Esophagus squamous epithelium (tissue), 5 donors: ENCODE measurements at regions not wholly inside any gene's neighbourhood (a gene's known extent, or its start where the extent isn't known, plus 50 kb on each side); places are given as distances from the start of the nearest gene placed in this dataset.
"Not testable (repeated sequence)": the region's sequence is repeated elsewhere in the genome, so short reads cannot be mapped to it uniquely, and the experiment has no call there.

Experiments used
- DNase-seq: peaks from one replicate; lab custom pipeline; 2025; lab: John Stamatoyannopoulos, UW
- H3K27ac ChIP-seq, 4 donors: fragments of 200-600 bp; sonication (generic); one replicate each; pipeline ENCODE4 v1.5.1; 2016 to 2019; ENCODE audit warnings: mild to moderate bottlenecking in 1 of 4
- H3K27me3 ChIP-seq, 4 donors: fragments of 200-600 bp; sonication (generic); 1 replicate in 3 of 4; 2 replicates in 1 of 4; pipeline versions ENCODE4 v1.5.1 to v1.6.0; 2017 to 2021; ENCODE audit warnings: antibody characterized with exemption in 1 of 4
- H3K36me3 ChIP-seq, 3 donors: fragments of 200-600 bp; sonication (generic); one replicate each; pipeline ENCODE4 v1.5.1; 2016 to 2019
- H3K4me1 ChIP-seq, 3 donors: fragments of 200-600 bp; sonication (generic); one replicate each; pipeline ENCODE4 v1.5.1; 2017 to 2019
- H3K4me3 ChIP-seq, 4 donors: fragments of 200-600 bp; sonication (generic); 1 replicate in 3 of 4; 2 replicates in 1 of 4; pipeline ENCODE4 v1.5.1; 2016 to 2019; ENCODE audit warnings: mild to moderate bottlenecking in 2 of 4, moderate library complexity in 1 of 4
- H3K9me3 ChIP-seq, 3 donors: fragments of 200-600 bp; sonication (generic); one replicate each; pipeline ENCODE4 v1.5.1; 2016 to 2019
- POLR2A ChIP-seq, 4 donors: fragments of 450-650 bp; IDR thresholded peaks; one replicate each; pipeline ENCODE4 v1.6.1; 2017; ENCODE audit warnings: antibody characterized with exemption in 4 of 4, mild to moderate bottlenecking in 4 of 4, moderate library complexity in 3 of 4
- WGBS, 2 donors: methylation state at CpG; one replicate each; pipeline ENCODE4 v1.1.5; 2018; 5-methylcytosine and 5-hydroxymethylcytosine counted together
- intact Hi-C: fragments of 100-400 bp; cut with DNase I; formaldehyde crosslinking; loops from one replicate; pipeline ENCODE4 v1.15.0; 2022
- TF ChIP-seq, protein P1 (sequence below), 6 experiments: fragments of 450-650 bp in 4 of 6; fragments of 200-600 bp in 2 of 6; sonication (generic) in 2 of 6; IDR thresholded peaks; one replicate each; pipeline ENCODE4 v1.5.1; 2016 to 2019; ENCODE audit warnings: antibody characterized with exemption in 6 of 6, mild to moderate bottlenecking in 4 of 6, moderate library complexity in 4 of 6
- donor health status: DM: yes; HTN: yes; CAD: no.

DNA sequence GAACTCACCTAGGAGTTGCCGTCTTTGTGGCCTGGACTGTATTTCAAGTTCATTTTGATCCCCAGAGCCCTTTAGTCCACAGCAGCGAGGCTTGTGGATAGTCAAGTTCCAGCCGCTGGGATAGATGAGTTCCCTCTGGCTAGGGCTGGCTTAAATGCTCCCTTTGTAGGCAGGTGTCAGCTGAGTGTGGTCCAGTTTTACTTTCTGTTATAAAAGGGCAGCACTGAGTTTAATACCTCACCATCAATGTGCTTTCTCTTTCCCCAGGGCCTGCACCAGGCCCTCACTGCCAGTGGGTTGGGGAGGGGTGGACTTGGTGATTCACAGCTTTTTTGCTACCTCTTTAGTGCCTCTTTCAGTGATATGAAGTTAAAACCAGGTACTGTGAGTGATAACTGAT, 188.2 kb downstream of the SLCO4C1 start:
- no peaks in the 10 kb centered on the region for H3K4me1 ChIP-seq
- WGBS, 2 donors: no CpG with 5 or more reads among the region's 3 CpGs
- TF ChIP-seq, protein P1, sequence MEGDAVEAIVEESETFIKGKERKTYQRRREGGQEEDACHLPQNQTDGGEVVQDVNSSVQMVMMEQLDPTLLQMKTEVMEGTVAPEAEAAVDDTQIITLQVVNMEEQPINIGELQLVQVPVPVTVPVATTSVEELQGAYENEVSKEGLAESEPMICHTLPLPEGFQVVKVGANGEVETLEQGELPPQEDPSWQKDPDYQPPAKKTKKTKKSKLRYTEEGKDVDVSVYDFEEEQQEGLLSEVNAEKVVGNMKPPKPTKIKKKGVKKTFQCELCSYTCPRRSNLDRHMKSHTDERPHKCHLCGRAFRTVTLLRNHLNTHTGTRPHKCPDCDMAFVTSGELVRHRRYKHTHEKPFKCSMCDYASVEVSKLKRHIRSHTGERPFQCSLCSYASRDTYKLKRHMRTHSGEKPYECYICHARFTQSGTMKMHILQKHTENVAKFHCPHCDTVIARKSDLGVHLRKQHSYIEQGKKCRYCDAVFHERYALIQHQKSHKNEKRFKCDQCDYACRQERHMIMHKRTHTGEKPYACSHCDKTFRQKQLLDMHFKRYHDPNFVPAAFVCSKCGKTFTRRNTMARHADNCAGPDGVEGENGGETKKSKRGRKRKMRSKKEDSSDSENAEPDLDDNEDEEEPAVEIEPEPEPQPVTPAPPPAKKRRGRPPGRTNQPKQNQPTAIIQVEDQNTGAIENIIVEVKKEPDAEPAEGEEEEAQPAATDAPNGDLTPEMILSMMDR (IDR thresholded peaks at IDR 0.05): no peak
- TF ChIP-seq POLR2A (IDR thresholded peaks at IDR 0.05): no peak
- H3K36me3 ChIP-seq: no peaks in the 10 kb centered on the region
- no peaks in the 10 kb centered on the region for H3K27me3 ChIP-seq
- no peaks in the 10 kb centered on the region for H3K9me3 ChIP-seq
- DNase-seq: no peak
- H3K27ac ChIP-seq: no peak overlapping the region
- H3K4me3 ChIP-seq: no peak overlapping the region
- intact Hi-C loops: no loop called here

- Histone ChIP-seq H3K36me3 (no peaks in the 10 kb centered on the region), H3K27me3 (no peaks in the 10 kb centered on the region), H3K4me3 (no peak overlapping the region), H3K27ac (no peak overlapping the region), H3K9me3 (no peaks in the 10 kb centered on the region), H3K4me1 (no peaks in the 10 kb centered on the region)
- TF ChIP-seq, protein P1 (IDR thresholded peaks at IDR 0.05): no peak
- no peak for TF ChIP-seq POLR2A (IDR thresholded peaks at IDR 0.05)
- intact Hi-C loops: no loop called here
- no peak for DNase-seq
Measured at GRCh38 chr5:102106599-102106998, 189.5 kb downstream of the SLCO4C1 start.

DNA sequence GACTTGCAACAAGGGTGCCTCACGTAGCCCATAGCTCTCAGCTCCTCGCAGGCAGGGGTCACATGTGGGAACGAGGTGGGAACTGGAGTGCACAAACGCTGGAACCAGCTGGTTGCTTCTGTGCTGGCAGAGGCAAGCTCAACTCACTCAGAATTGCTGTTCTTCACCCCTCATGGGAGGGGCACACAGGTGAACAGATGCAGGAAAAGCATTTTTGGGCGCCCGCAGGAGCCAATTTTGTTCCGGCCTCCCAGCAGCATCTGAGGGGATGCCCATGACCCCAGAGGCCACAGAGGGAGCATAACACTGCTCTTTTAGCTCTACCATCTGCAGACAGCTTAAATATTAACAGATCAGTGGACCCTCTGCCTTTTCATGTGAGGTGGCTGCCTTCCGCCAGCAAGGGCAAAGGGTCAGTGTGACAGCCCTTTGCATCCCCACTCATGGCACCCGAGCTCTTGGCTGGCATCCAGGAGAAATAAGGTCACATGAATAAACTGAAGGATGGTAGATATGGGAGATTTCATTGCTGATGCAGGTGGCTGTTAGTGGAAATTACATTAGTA, 196.2 kb downstream of the SLCO4C1 start:
- H3K9me3 ChIP-seq: no peaks in the 10 kb centered on the region
- no peaks in the 10 kb centered on the region for H3K36me3 ChIP-seq
- H3K27me3 ChIP-seq: no peaks in the 10 kb centered on the region
- WGBS, 2 donors: 31 to 73% methylated on average over 6 to 9 of the region's 9 CpGs
- no peak for DNase-seq
- intact Hi-C loops: no loop called here
- H3K27ac ChIP-seq: no peak overlapping the region
- TF ChIP-seq, protein P1 (IDR thresholded peaks at IDR 0.05): no peak
- TF ChIP-seq POLR2A (IDR thresholded peaks at IDR 0.05): no peak
- no peak overlapping the region for H3K4me3 ChIP-seq
- H3K4me1 ChIP-seq: no peaks in the 10 kb centered on the region

DNA sequence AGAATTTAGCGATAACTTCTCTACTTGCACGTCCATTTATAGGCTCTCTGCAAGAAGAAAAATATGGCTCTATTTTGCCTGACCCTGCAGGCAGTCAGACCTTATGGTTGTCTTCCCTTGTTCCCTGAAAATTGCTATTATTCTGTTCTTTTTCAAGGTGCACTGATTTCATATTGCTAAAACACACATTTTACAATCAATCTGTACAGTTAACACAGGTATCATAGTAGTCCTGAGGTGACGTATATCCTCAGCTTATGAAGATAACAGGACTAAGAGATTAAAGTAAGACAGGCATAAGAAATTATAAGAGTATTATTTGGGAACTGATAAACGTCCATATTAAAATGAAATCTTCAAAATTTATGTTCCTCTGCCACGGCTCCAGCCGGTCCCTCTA, 197.0 kb downstream of the SLCO4C1 start:
- not testable (repeated sequence) for H3K4me3 ChIP-seq, H3K9me3 ChIP-seq

GRCh38 chr5:102098606-102099005, 197.5 kb downstream of the SLCO4C1 start:
- H3K4me3 ChIP-seq, H3K36me3 ChIP-seq, H3K4me1 ChIP-seq, DNase-seq, H3K9me3 ChIP-seq, H3K27me3 ChIP-seq, intact Hi-C loops, H3K27ac ChIP-seq: not testable (repeated sequence)
- 46 to 52% methylated on average over 3 of the region's 3 CpGs for WGBS, 2 donors

More for the DNA sequence above, 197.0 kb downstream of the SLCO4C1 start:
- H3K27ac ChIP-seq, DNase-seq, H3K27me3 ChIP-seq, H3K36me3 ChIP-seq, intact Hi-C loops, H3K4me1 ChIP-seq: not testable (repeated sequence)
- WGBS, 2 donors: 80 to 81% methylated on average over 6 of the region's 6 CpGs

DNA sequence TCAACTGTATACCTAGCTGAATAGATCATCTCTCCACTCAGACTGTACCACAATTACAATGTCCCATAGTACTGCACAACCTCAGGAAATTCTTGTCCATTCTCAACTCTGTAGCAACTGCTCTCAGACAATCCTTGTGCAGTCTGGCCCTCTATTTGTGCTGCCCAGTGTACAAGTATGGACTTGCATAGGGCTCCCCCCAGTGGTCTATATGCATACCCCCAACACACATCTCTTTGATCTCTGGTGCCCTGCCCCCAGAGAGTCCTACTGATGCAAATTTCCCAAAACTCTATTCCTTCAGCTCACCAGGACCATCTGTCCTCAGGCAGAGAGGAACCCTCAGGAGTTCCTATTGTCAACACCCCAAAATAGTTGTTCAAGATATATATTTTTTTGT, 205.3 kb downstream of the SLCO4C1 start:
- Histone ChIP-seq H3K4me1 (no peaks in the 10 kb centered on the region), H3K27me3 (no peaks in the 10 kb centered on the region), H3K9me3 (no peaks in the 10 kb centered on the region), H3K4me3 (no peak overlapping the region), H3K36me3 (no peaks in the 10 kb centered on the region), H3K27ac (no peak overlapping the region)
- TF ChIP-seq POLR2A (IDR thresholded peaks at IDR 0.05): no peak
- TF ChIP-seq, protein P1 (IDR thresholded peaks at IDR 0.05): no peak
- no peak for DNase-seq
- intact Hi-C loops: no loop called here
